GM23338 (cell line): ENCODE measurements at regions not wholly inside any gene's neighbourhood (a gene's known extent, or its start where the extent isn't known, plus 50 kb on each side); places are given as distances from the start of the nearest gene placed in this dataset.

Experiments
- ATAC-seq: fragments of 200-7000 bp; cut with Tn5 transposase; 3 replicates; pipeline ENCODE4 v1.9.1; 2020
- DNase-seq: peaks from one replicate; pipeline ENCODE4 v3.0.0-alpha.2; 2015; ENCODE audit warnings: low spot score
- H2AFZ ChIP-seq: fragments of 200-600 bp; sonication (generic); 2 replicates; pipeline ENCODE4 v1.8.0; 2016; ENCODE audit warnings: antibody characterized with exemption, mild to moderate bottlenecking, moderate library complexity
- H3F3A ChIP-seq: fragments of 200-600 bp; sonication (generic); replicated peaks from 2 replicates; pipeline ENCODE4 v1.8.0; 2017; ENCODE audit warnings: antibody characterized with exemption, mixed run types, low read depth
- H3K27ac ChIP-seq: fragments of 200-600 bp; sonication (generic); 2 replicates; pipeline ENCODE4 v1.6.1; 2016; ENCODE audit warnings: low read depth
- H3K27me3 ChIP-seq: fragments of 200-600 bp; sonication (generic); 2 replicates; pipeline ENCODE4 v1.8.0; 2016; ENCODE audit warnings: mild to moderate bottlenecking, mixed run types, moderate library complexity; ENCODE audit not compliant: insufficient read depth
- H3K36me3 ChIP-seq: fragments of 200-600 bp; sonication (generic); 2 replicates; pipeline ENCODE4 v1.8.0; 2016; ENCODE audit warnings: mild to moderate bottlenecking; ENCODE audit not compliant: insufficient read depth
- H3K4me1 ChIP-seq: fragments of 200-600 bp; sonication (generic); 2 replicates; pipeline ENCODE4 v1.8.0; 2016; ENCODE audit warnings: mild to moderate bottlenecking, moderate library complexity; ENCODE audit not compliant: insufficient read depth
- H3K4me2 ChIP-seq: fragments of 200-600 bp; sonication (generic); 2 replicates; pipeline ENCODE4 v1.7.1; 2017; ENCODE audit warnings: mixed run types
- H3K4me3 ChIP-seq: fragments of 200-600 bp; sonication (generic); 2 replicates; pipeline ENCODE4 v1.6.1; 2016; ENCODE audit warnings: mixed run types
- H3K79me2 ChIP-seq: fragments of 200-600 bp; sonication (generic); replicated peaks from 2 replicates; pipeline ENCODE4 v1.8.0; 2017; ENCODE audit warnings: mild to moderate bottlenecking; ENCODE audit not compliant: insufficient read depth
- H3K9me2 ChIP-seq: fragments of 200-600 bp; sonication (generic); 2 replicates; pipeline ENCODE4 v1.8.0; 2017; ENCODE audit not compliant: insufficient read depth
- H4K20me1 ChIP-seq: fragments of 200-600 bp; sonication (generic); replicated peaks from 2 replicates; pipeline ENCODE4 v1.8.0; 2017; ENCODE audit warnings: mild to moderate bottlenecking; ENCODE audit not compliant: insufficient read depth
- H3K27ac Mint-ChIP-seq: 2 replicates; pipeline ENCODE4 v1.8.0; 2020; ENCODE audit warnings: inconsistent platforms, mild to moderate bottlenecking, moderate library complexity, mixed read lengths
- H3K27me3 Mint-ChIP-seq: 3 replicates; pipeline ENCODE4 v1.8.0; 2022; ENCODE audit warnings: low read depth, mild to moderate bottlenecking, moderate library complexity, mixed read lengths, inconsistent platforms; ENCODE audit not compliant: insufficient read depth, poor library complexity
- H3K36me3 Mint-ChIP-seq: 3 replicates; pipeline ENCODE4 v1.8.0; 2021; ENCODE audit warnings: low read depth, mild to moderate bottlenecking, inconsistent platforms, moderate library complexity, mixed read lengths
- H3K4me1 Mint-ChIP-seq: 3 replicates; pipeline ENCODE4 v1.8.0; 2020; ENCODE audit warnings: mild to moderate bottlenecking, inconsistent platforms, mixed read lengths
- H3K4me3 Mint-ChIP-seq: 3 replicates; pipeline ENCODE4 v1.8.0; 2021; ENCODE audit warnings: moderate library complexity, mild to moderate bottlenecking, inconsistent platforms, mixed read lengths
- H3K9me3 Mint-ChIP-seq: 3 replicates; pipeline ENCODE4 v1.8.0; 2020; ENCODE audit warnings: moderate library complexity, mild to moderate bottlenecking, inconsistent platforms, mixed read lengths
- CREB1 ChIP-seq: fragments of 250-450 bp; sonication (Bioruptor Pico); IDR thresholded peaks from 2 replicates; pipeline ENCODE4 v1.5.0; 2020; ENCODE audit warnings: low read depth, mild to moderate bottlenecking, moderate library complexity
- EZH2 ChIP-seq: fragments of 200-600 bp; sonication (generic); IDR thresholded peaks from one replicate; pipeline ENCODE4 v1.8.0; 2017; ENCODE audit warnings: antibody characterized with exemption, mild to moderate bottlenecking, low read depth; ENCODE audit not compliant: unreplicated experiment
- EZH2phosphoT487 ChIP-seq: fragments of 200-600 bp; sonication (generic); IDR thresholded peaks from one replicate; pipeline ENCODE4 v1.8.1; 2018; ENCODE audit warnings: antibody characterized with exemption; ENCODE audit not compliant: unreplicated experiment
- JUNB ChIP-seq: IDR thresholded peaks from one replicate; pipeline ENCODE4 v1.6.1; 2016; ENCODE audit warnings: antibody characterized with exemption; ENCODE audit not compliant: unreplicated experiment
- NANOG ChIP-seq: IDR thresholded peaks from 2 replicates; pipeline ENCODE4 v1.6.1; 2016; ENCODE audit warnings: antibody characterized with exemption, borderline replicate concordance
- POLR2AphosphoS5 ChIP-seq: IDR thresholded peaks from 2 replicates; pipeline ENCODE4 v1.6.1; 2016; ENCODE audit warnings: antibody characterized with exemption, low read depth
- STAT1 ChIP-seq: IDR thresholded peaks from one replicate; pipeline ENCODE4 v1.6.1; 2016; ENCODE audit warnings: antibody characterized with exemption; ENCODE audit not compliant: unreplicated experiment
- ZNF114 ChIP-seq: fragments of 250-450 bp; sonication (Bioruptor Pico); IDR thresholded peaks from 2 replicates; pipeline ENCODE4 v1.5.0; 2020; ENCODE audit warnings: mild to moderate bottlenecking, moderate library complexity
- ZNF331 ChIP-seq: fragments of 250-450 bp; sonication (Bioruptor Pico); IDR thresholded peaks from 2 replicates; pipeline ENCODE4 v1.5.0; 2020; ENCODE audit warnings: low read depth, mild to moderate bottlenecking, moderate library complexity
- TF ChIP-seq, protein P1 (sequence below): IDR thresholded peaks from one replicate; pipeline ENCODE4 v1.6.1; 2018; ENCODE audit warnings: antibody characterized with exemption; ENCODE audit not compliant: unreplicated experiment
- TF ChIP-seq, protein P2 (sequence below), 2 experiments: fragments of 200-600 bp in 1 of 2; sonication (generic) in 1 of 2; conservative IDR thresholded peaks; 2 replicates each; pipeline versions ENCODE4 v1.5.1 to v1.6.1; 2016 to 2017; ENCODE audit warnings: antibody characterized with exemption in 2 of 2, low read depth in 2 of 2, mild to moderate bottlenecking in 2 of 2, moderate library complexity in 1 of 2
- TF ChIP-seq, protein P3 (sequence below): fragments of 250-450 bp; sonication (Bioruptor Pico); IDR thresholded peaks from 2 replicates; pipeline ENCODE4 v1.5.0; 2020; ENCODE audit warnings: mild to moderate bottlenecking, moderate library complexity

DNA sequence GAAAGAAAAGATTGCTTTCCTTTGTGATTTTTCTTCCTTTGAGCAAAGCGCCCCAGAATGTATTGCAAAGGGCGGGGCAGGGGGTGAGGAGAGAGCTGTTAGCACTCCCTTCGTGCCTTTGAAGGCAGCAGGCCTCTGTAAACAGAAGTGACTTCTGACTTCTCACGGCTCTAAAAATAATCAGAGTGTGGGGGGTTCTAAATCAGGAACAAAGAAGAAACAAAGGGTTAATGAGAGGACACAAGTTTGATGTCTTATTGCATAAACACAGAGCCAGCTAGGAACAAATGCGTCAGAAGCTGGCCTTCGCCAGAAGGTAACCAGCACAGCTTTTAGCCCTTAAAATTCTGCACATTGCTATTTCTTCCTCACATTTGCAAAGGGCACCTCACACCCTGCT is 626.2 kb downstream of the MID1IP1 start:
- Histone ChIP-seq H3K27ac (no peak overlapping the region), H3K79me2 (no peaks in the 10 kb centered on the region), H3K4me2 (no peak overlapping the region), H3K36me3 (no peaks in the 10 kb centered on the region), H3K4me3 (no peak overlapping the region), H3F3A (no peaks in the 10 kb centered on the region), H3K4me1 (no peaks in the 10 kb centered on the region), H3K27me3 (no peaks in the 10 kb centered on the region), H4K20me1 (no peaks in the 10 kb centered on the region), H2AFZ (no peak overlapping the region), H3K9me2 (no peaks in the 10 kb centered on the region)
- Mint-ChIP-seq H3K27me3 (peaks cover 6% of the 10 kb centered on the region), H3K4me3 (no peak overlapping the region), H3K4me1 (no peaks in the 10 kb centered on the region), H3K27ac (no peak overlapping the region), H3K36me3 (no peaks in the 10 kb centered on the region), H3K9me3 (no peaks in the 10 kb centered on the region)
- ATAC-seq (no peak), DNase-seq (no peak)
- no peak for TF ChIP-seq NANOG
- TF ChIP-seq CREB1 (CRISPR knock-in tag) = no peak
- TF ChIP-seq ZNF331 (CRISPR knock-in tag) = no peak
- TF ChIP-seq, protein P1, sequence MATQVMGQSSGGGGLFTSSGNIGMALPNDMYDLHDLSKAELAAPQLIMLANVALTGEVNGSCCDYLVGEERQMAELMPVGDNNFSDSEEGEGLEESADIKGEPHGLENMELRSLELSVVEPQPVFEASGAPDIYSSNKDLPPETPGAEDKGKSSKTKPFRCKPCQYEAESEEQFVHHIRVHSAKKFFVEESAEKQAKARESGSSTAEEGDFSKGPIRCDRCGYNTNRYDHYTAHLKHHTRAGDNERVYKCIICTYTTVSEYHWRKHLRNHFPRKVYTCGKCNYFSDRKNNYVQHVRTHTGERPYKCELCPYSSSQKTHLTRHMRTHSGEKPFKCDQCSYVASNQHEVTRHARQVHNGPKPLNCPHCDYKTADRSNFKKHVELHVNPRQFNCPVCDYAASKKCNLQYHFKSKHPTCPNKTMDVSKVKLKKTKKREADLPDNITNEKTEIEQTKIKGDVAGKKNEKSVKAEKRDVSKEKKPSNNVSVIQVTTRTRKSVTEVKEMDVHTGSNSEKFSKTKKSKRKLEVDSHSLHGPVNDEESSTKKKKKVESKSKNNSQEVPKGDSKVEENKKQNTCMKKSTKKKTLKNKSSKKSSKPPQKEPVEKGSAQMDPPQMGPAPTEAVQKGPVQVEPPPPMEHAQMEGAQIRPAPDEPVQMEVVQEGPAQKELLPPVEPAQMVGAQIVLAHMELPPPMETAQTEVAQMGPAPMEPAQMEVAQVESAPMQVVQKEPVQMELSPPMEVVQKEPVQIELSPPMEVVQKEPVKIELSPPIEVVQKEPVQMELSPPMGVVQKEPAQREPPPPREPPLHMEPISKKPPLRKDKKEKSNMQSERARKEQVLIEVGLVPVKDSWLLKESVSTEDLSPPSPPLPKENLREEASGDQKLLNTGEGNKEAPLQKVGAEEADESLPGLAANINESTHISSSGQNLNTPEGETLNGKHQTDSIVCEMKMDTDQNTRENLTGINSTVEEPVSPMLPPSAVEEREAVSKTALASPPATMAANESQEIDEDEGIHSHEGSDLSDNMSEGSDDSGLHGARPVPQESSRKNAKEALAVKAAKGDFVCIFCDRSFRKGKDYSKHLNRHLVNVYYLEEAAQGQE = no peak
- no peak for TF ChIP-seq JUNB
- no peak for TF ChIP-seq STAT1
- TF ChIP-seq, protein P2, sequence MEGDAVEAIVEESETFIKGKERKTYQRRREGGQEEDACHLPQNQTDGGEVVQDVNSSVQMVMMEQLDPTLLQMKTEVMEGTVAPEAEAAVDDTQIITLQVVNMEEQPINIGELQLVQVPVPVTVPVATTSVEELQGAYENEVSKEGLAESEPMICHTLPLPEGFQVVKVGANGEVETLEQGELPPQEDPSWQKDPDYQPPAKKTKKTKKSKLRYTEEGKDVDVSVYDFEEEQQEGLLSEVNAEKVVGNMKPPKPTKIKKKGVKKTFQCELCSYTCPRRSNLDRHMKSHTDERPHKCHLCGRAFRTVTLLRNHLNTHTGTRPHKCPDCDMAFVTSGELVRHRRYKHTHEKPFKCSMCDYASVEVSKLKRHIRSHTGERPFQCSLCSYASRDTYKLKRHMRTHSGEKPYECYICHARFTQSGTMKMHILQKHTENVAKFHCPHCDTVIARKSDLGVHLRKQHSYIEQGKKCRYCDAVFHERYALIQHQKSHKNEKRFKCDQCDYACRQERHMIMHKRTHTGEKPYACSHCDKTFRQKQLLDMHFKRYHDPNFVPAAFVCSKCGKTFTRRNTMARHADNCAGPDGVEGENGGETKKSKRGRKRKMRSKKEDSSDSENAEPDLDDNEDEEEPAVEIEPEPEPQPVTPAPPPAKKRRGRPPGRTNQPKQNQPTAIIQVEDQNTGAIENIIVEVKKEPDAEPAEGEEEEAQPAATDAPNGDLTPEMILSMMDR (conservative IDR thresholded peaks at IDR 0.05; ENCODE audit: low read depth in 2 of 2) = no peak
- no peak for TF ChIP-seq ZNF114 (CRISPR knock-in tag)
- TF ChIP-seq EZH2phosphoT487 = no peak
- TF ChIP-seq, protein P3, sequence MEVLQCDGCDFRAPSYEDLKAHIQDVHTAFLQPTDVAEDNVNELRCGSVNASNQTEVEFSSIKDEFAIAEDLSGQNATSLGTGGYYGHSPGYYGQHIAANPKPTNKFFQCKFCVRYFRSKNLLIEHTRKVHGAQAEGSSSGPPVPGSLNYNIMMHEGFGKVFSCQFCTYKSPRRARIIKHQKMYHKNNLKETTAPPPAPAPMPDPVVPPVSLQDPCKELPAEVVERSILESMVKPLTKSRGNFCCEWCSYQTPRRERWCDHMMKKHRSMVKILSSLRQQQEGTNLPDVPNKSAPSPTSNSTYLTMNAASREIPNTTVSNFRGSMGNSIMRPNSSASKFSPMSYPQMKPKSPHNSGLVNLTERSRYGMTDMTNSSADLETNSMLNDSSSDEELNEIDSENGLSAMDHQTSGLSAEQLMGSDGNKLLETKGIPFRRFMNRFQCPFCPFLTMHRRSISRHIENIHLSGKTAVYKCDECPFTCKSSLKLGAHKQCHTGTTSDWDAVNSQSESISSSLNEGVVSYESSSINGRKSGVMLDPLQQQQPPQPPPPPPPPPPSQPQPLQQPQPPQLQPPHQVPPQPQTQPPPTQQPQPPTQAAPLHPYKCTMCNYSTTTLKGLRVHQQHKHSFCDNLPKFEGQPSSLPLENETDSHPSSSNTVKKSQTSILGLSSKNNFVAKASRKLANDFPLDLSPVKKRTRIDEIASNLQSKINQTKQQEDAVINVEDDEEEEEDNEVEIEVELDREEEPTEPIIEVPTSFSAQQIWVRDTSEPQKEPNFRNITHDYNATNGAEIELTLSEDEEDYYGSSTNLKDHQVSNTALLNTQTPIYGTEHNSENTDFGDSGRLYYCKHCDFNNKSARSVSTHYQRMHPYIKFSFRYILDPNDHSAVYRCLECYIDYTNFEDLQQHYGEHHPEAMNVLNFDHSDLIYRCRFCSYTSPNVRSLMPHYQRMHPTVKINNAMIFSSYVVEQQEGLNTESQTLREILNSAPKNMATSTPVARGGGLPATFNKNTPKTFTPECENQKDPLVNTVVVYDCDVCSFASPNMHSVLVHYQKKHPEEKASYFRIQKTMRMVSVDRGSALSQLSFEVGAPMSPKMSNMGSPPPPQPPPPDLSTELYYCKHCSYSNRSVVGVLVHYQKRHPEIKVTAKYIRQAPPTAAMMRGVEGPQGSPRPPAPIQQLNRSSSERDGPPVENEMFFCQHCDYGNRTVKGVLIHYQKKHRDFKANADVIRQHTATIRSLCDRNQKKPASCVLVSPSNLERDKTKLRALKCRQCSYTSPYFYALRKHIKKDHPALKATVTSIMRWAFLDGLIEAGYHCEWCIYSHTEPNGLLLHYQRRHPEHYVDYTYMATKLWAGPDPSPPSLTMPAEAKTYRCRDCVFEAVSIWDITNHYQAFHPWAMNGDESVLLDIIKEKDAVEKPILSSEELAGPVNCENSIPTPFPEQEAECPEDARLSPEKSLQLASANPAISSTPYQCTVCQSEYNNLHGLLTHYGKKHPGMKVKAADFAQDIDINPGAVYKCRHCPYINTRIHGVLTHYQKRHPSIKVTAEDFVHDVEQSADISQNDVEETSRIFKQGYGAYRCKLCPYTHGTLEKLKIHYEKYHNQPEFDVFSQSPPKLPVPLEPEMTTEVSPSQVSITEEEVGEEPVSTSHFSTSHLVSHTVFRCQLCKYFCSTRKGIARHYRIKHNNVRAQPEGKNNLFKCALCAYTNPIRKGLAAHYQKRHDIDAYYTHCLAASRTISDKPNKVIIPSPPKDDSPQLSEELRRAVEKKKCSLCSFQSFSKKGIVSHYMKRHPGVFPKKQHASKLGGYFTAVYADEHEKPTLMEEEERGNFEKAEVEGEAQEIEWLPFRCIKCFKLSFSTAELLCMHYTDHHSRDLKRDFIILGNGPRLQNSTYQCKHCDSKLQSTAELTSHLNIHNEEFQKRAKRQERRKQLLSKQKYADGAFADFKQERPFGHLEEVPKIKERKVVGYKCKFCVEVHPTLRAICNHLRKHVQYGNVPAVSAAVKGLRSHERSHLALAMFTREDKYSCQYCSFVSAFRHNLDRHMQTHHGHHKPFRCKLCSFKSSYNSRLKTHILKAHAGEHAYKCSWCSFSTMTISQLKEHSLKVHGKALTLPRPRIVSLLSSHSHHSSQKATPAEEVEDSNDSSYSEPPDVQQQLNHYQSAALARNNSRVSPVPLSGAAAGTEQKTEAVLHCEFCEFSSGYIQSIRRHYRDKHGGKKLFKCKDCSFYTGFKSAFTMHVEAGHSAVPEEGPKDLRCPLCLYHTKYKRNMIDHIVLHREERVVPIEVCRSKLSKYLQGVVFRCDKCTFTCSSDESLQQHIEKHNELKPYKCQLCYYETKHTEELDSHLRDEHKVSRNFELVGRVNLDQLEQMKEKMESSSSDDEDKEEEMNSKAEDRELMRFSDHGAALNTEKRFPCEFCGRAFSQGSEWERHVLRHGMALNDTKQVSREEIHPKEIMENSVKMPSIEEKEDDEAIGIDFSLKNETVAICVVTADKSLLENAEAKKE (CRISPR knock-in tag) = no peak
- no peak for TF ChIP-seq POLR2AphosphoS5
- TF ChIP-seq EZH2 = no peak
